ENCODE measurements at regions not wholly inside any gene's neighbourhood (a gene's known extent, or its start where the extent isn't known, plus 50 kb on each side); places are given as distances from the start of the nearest gene placed in this dataset.

- DNase-seq (no peak), ATAC-seq (ENCODE audit: low read depth) (no peak)
- no peaks in the 10 kb centered on the region for H3K79me2 ChIP-seq (ENCODE audit: control insufficient read depth, insufficient read depth, low read length)
- H3K4me2 ChIP-seq (replicated peaks; ENCODE audit: low read depth, low read length, poor library complexity, severe bottlenecking): no peak overlapping the region
- 94% methylated on average over 2 of the region's 2 CpGs for WGBS (ENCODE audit: insufficient coverage)
- no peaks in the 10 kb centered on the region for H3K4me1 ChIP-seq (ENCODE audit: control insufficient read depth in 2 of 2, insufficient read depth in 2 of 2, low read length in 2 of 2)
- no peaks in the 10 kb centered on the region for H4K20me1 ChIP-seq (ENCODE audit: control insufficient read depth, insufficient read depth, low read length, poor library complexity, severe bottlenecking)
- H3K27me3 ChIP-seq (replicated peaks in 1 of 4; ENCODE audit: control extremely low read depth in 1 of 4, control insufficient read depth in 3 of 4, insufficient read depth in 4 of 4, low read length in 3 of 4): no peaks in the 10 kb centered on the region
- H3K27ac Mint-ChIP-seq: no peak overlapping the region
- TF ChIP-seq EZH2 (IDR thresholded peaks at IDR 0.05; ENCODE audit: borderline replicate concordance, insufficient read depth, low read depth, low read length, poor library complexity, severe bottlenecking) (no peak), CTCF (IDR thresholded peaks at IDR 0.05) (no peak)
- intact Hi-C loops (cut with micrococcal nuclease): no loop called here
- no peaks in the 10 kb centered on the region for H3K9me3 Mint-ChIP-seq (ENCODE audit: insufficient read depth)
- H3K4me3 ChIP-seq (ENCODE audit: control extremely low read depth in 1 of 5, extremely low read depth in 1 of 5, insufficient read depth in 1 of 5, low read depth in 2 of 5, low read length in 4 of 5): no peak overlapping the region
- H3K36me3 ChIP-seq (replicated peaks in 1 of 2; ENCODE audit: control extremely low read depth in 1 of 2, control insufficient read depth in 1 of 2, extremely low read depth in 1 of 2, insufficient read depth in 2 of 2, low read length in 1 of 2): no peaks in the 10 kb centered on the region
- H3K9me3 ChIP-seq (ENCODE audit: control extremely low read depth in 1 of 3, control insufficient read depth in 2 of 3, insufficient read depth in 1 of 3, low read length in 2 of 3): peaks cover 0 to 5% (median 0%) of the 10 kb centered on the region in 3 donors
- H2AFZ ChIP-seq (ENCODE audit: insufficient read depth, low read depth, low read length, poor library complexity, severe bottlenecking): no peak overlapping the region
- H3K27ac ChIP-seq (ENCODE audit: low read length in 2 of 2): no peak overlapping the region
- no peak overlapping the region for H3K4me3 Mint-ChIP-seq
- no peaks in the 10 kb centered on the region for H3K27me3 Mint-ChIP-seq
- ChIA-PET POLR2A (no interaction called here), CTCF (no interaction called here)
- H3K4me1 Mint-ChIP-seq: no peaks in the 10 kb centered on the region
- H3K9ac ChIP-seq (ENCODE audit: low read length): no peak overlapping the region
Measured at GRCh38 chr5:121634946-121635345, 216.7 kb upstream of the FTMT start.

GRCh38 chr5:121638126-121638525 is 213.6 kb upstream of the FTMT start:
- Histone ChIP-seq H3K4me1 (ENCODE audit: control insufficient read depth in 2 of 2, insufficient read depth in 2 of 2, low read length in 2 of 2) (no peaks in the 10 kb centered on the region), H3K27ac (ENCODE audit: low read length in 2 of 2) (no peak overlapping the region), H3K27me3 (replicated peaks in 1 of 4; ENCODE audit: control extremely low read depth in 1 of 4, control insufficient read depth in 3 of 4, insufficient read depth in 4 of 4, low read length in 3 of 4) (no peaks in the 10 kb centered on the region), H3K4me2 (replicated peaks; ENCODE audit: low read depth, low read length, poor library complexity, severe bottlenecking) (no peak overlapping the region), H3K36me3 (replicated peaks in 1 of 2; ENCODE audit: control extremely low read depth in 1 of 2, control insufficient read depth in 1 of 2, extremely low read depth in 1 of 2, insufficient read depth in 2 of 2, low read length in 1 of 2) (no peaks in the 10 kb centered on the region), H3K79me2 (ENCODE audit: control insufficient read depth, insufficient read depth, low read length) (no peaks in the 10 kb centered on the region), H4K20me1 (ENCODE audit: control insufficient read depth, insufficient read depth, low read length, poor library complexity, severe bottlenecking) (no peaks in the 10 kb centered on the region), H2AFZ (ENCODE audit: insufficient read depth, low read depth, low read length, poor library complexity, severe bottlenecking) (no peak overlapping the region), H3K4me3 (ENCODE audit: control extremely low read depth in 1 of 5, extremely low read depth in 1 of 5, insufficient read depth in 1 of 5, low read depth in 2 of 5, low read length in 4 of 5) (no peak overlapping the region), H3K9me3 (ENCODE audit: control extremely low read depth in 1 of 3, control insufficient read depth in 2 of 3, insufficient read depth in 1 of 3, low read length in 2 of 3) (peaks cover 0 to 10% (median 2%) of the 10 kb centered on the region in 3 donors), H3K9ac (ENCODE audit: low read length) (no peak overlapping the region)
- POLR2A ChIA-PET: no interaction called here
- Mint-ChIP-seq H3K27me3 (no peaks in the 10 kb centered on the region), H3K4me3 (no peak overlapping the region), H3K4me1 (no peaks in the 10 kb centered on the region), H3K27ac (no peak overlapping the region), H3K9me3 (ENCODE audit: insufficient read depth) (peaks cover 4% of the 10 kb centered on the region)
- DNase-seq (no peak), ATAC-seq (ENCODE audit: low read depth) (no peak)
- TF ChIP-seq CTCF (IDR thresholded peaks at IDR 0.05) (no peak), EZH2 (IDR thresholded peaks at IDR 0.05; ENCODE audit: borderline replicate concordance, insufficient read depth, low read depth, low read length, poor library complexity, severe bottlenecking) (no peak)
- no CpG with 5 or more reads among the region's 2 CpGs for WGBS (ENCODE audit: insufficient coverage)
- CTCF ChIA-PET: no interaction called here
- intact Hi-C loops (cut with micrococcal nuclease): no loop called here

All from B cell (primary cell).